Middle frontal gyrus (tissue), 1 donor: ENCODE measurements at regions not wholly inside any gene's neighbourhood (a gene's known extent, or its start where the extent isn't known, plus 50 kb on each side); places are given as distances from the start of the nearest gene placed in this dataset.

Experiments used
- DNase-seq: peaks from one replicate; pipeline ENCODE4 v3.0.0-alpha.2; 2015; ENCODE audit warnings: low spot score; ENCODE audit errors: extremely low spot score

DNA sequence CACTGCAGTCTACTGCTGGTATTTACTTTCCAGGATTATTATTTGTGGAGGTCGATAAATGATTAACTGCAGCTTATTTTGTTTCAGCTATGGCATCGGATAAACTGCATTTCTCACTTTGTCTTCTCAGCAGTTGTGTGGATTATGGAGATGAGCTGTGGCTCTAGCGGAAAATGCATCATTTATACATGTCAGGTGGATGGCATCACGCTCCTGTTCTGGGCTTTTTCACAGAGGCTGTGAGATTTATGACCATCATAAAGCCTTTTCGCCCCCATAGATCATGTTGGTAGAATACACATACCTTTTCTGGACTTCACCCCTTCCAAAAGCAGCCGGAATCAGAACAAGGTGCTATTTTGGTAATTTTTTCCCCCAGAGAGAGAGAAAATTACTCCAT, 118.8 kb upstream of the MAGEB18 start:
- no peak for DNase-seq

DNA sequence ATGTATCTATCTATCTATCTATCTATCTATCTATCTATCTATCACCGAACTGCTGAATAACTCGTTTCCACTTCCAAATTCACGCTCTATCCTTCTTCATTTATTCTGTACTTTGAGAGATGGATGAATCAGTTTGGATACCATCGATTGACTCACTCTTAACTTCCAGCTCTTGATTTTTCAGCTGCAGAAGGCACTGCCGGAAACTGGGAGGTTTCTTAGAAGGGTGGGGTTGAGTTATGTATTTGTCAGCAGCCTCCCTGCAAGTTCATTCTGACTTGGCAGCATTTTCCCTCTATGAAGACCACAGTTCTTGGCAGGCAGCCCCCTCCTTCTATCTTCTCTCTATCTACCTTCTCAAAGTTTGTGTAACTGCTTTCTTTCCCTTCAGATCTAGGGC, 112.0 kb upstream of the MAGEB18 start:
- no peak for DNase-seq

DNA sequence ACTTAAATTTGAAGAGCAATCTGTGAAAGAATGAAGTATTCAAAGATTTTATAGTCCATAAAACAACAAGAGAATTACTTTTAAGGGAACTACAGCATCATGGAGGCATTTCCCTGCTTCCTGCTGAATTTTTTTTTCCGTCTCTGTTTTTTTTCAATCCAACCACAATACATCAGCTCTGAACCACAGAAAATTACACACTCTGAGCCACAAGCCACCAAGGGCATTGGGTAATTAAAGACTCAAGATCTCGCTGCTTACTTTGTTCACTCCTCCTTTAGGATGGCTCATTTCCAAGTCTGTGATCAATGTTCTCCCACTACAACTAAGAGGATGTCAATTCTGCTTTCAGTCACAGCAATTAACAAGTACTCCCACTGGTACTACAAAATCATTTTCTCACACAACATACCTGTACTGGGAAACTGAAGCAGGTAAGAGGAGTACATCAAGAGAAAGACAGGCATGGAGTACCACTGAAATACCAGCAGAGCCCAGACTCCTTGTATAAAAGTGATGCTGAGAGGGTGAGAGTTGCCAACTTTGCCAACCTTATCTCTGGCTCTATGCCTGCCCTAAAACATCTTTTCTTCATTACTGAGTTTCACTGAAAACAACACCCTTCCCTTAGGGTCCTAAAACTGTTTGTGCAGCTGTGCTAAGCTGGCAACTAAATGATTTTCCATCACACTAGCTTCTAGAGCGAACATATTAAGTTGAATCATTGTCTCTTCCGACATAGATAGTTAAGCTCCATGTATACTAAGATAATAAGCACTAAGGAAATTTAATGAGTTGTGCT, 105.8 kb upstream of the MAGEB18 start:
- no peak for DNase-seq

DNA sequence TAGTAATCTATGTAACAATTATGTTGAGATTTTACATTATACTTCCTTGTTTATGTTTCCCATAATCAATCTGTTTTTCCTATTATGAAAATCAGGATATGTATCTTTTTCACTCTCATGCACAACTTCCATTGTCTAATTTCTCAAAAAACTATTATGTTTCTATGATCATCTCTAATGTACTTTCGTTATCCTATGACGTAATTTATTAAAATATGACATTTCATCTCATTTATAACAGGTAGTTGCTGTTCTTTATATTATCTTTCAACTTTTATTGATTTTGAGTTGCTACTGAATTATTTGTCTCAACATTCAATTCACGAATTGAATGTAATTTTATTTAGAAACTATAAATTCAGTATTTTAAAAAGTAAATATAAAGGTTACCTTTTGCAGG, 100.8 kb upstream of the MAGEB18 start:
- DNase-seq: no peak

DNA sequence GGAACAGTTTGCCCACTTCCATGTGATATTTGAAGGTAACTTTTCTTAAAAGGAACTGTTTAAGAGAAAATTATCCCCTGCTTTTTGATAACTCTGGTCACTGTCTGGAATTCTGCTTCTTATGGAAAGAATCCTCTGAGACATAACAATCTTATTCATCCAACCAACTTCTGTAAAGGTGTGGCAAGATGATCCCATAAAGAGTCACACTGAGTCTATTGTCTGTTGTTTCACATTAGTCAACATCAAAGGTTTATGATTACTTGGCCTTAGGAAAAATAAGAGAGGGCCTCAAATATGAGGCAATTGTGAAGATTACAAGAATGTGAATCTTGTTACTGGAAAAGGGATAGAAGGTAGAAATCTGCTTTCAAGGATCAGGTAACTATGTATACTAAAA, 88.0 kb upstream of the MAGEB18 start:
- no peak for DNase-seq

DNA sequence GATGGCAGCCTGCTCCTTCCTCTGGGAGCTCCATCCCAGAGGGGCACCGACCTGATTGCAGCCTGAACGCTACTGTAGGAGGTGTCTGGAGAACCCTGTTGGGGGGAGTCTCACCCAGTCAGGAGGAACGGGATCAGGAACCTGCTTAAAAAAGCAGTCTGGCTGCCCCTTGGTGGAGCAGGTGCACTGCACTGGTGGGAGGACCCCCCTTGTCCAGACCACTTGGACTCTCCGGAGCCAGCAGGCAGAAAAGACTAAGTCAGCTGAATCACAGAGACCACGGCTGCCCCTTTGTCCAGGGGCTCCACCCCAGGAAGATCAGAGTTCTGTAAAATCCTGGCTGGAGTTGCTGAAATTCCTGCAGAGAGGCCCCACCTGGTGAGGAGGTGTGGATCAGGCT, 67.3 kb upstream of the MAGEB18 start:
- DNase-seq: no peak

DNA sequence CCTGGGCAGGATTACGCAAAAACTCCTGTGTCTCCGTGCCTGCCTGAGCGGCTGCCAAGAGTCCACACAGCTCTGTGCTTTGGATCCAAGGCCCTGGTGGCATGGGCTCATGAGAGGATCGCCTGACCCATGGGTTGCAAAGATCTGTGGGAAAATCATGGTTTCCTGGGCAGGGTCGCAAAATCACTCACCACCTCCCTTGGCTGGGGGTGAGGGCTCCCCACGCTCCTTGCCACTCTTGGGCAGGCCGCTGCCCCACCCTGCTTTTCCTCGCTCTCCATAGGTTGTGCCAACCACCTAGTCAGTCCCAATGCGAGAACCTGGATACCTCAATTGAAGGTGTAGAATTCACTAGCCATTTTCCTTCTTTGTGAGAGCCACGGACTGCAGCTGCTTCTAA, 66.5 kb upstream of the MAGEB18 start:
- no peak for DNase-seq

DNA sequence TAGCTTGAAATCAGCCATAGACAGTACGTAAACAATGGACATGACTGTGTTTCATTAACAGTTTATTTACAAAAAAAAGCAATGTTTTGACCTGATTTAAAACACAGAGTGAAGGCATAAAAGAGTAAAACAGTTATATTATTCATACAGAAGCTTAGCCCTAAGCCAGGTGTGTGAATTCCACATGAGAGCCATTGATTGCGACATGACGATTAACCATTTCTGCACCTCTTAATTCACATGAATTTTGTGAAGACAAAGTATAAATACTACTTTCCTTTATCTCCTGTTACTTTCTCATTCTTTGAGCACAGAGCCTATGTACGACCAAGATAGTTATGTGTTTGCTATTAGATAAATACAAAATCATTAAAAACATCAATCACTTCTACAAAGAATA, 55.0 kb upstream of the MAGEB18 start:
- no peak for DNase-seq
